ENCODE measurements at regions not wholly inside any gene's neighbourhood (a gene's known extent, or its start where the extent isn't known, plus 50 kb on each side); places are given as distances from the start of the nearest gene placed in this dataset.

GRCh38 chr5:13581132-13581531 lies 363.4 kb downstream of the DNAH5 start:
- TF ChIP-seq CTCF (IDR thresholded peaks at IDR 0.05; ENCODE audit: insufficient read depth, low read length): no peak
- no peak for TF ChIP-seq POLR2AphosphoS5 (IDR thresholded peaks at IDR 0.05; ENCODE audit: low read depth)
- no peak for TF ChIP-seq REST (IDR thresholded peaks at IDR 0.05; ENCODE audit: insufficient replicate concordance, low read depth)
